Endodermal cell (in vitro differentiated cells): ENCODE measurements at regions not wholly inside any gene's neighbourhood (a gene's known extent, or its start where the extent isn't known, plus 50 kb on each side); places are given as distances from the start of the nearest gene placed in this dataset.

Source experiments
- DNase-seq: peaks from one replicate; pipeline ENCODE4 v3.0.0-alpha.2; 2017
- H3K27ac ChIP-seq: 2 replicates; pipeline ENCODE4 v1.5.1; 2013; ENCODE audit warnings: mild to moderate bottlenecking, low read depth, low read length, moderate library complexity
- H3K27me3 ChIP-seq: 2 replicates; pipeline ENCODE4 v1.6.1; 2013; ENCODE audit warnings: mild to moderate bottlenecking, low read length, moderate library complexity; ENCODE audit not compliant: insufficient read depth, control insufficient read depth, poor library complexity, severe bottlenecking
- H3K36me3 ChIP-seq: 2 replicates; pipeline ENCODE4 v1.7.0; 2013; ENCODE audit warnings: mild to moderate bottlenecking, low read length, moderate library complexity; ENCODE audit not compliant: control insufficient read depth, insufficient read depth
- H3K4me1 ChIP-seq: one replicate; pipeline ENCODE4 v1.7.0; 2013; ENCODE audit warnings: low read length; ENCODE audit not compliant: control insufficient read depth, insufficient read depth
- H3K4me3 ChIP-seq: 2 replicates; pipeline ENCODE4 v1.5.1; 2013; ENCODE audit warnings: mild to moderate bottlenecking, low read length, moderate library complexity
- H3K9ac ChIP-seq: 2 replicates; pipeline ENCODE4 v1.6.1; 2013; ENCODE audit warnings: mild to moderate bottlenecking, low read length, moderate library complexity; ENCODE audit not compliant: poor library complexity, severe bottlenecking; ENCODE audit errors: extremely low read depth
- H3K9me3 ChIP-seq: 2 replicates; pipeline ENCODE4 v1.6.1; 2013; ENCODE audit warnings: mild to moderate bottlenecking, low read length, moderate library complexity; ENCODE audit not compliant: control insufficient read depth
- H3K27ac Mint-ChIP-seq: 2 replicates; pipeline ENCODE4 v1.8.0; 2020; ENCODE audit warnings: mixed read lengths
- H3K27me3 Mint-ChIP-seq: 2 replicates; pipeline ENCODE4 v1.8.0; 2021; ENCODE audit warnings: mild to moderate bottlenecking, mixed read lengths; ENCODE audit not compliant: insufficient read depth
- H3K36me3 Mint-ChIP-seq: 2 replicates; pipeline ENCODE4 v1.8.0; 2020; ENCODE audit warnings: low read depth, mixed read lengths
- H3K4me1 Mint-ChIP-seq: 2 replicates; pipeline ENCODE4 v1.8.0; 2020; ENCODE audit warnings: mixed read lengths
- H3K4me3 Mint-ChIP-seq: 2 replicates; pipeline ENCODE4 v1.8.0; 2020; ENCODE audit warnings: mild to moderate bottlenecking, moderate library complexity, mixed read lengths
- H3K9me3 Mint-ChIP-seq: 2 replicates; pipeline ENCODE4 v1.8.0; 2020; ENCODE audit warnings: mild to moderate bottlenecking, mixed read lengths
- WGBS, 2 experiments: methylation state at CpG; one replicate each; pipeline versions ENCODE4 v1.1.5 to v1.1.7; 2013; ENCODE audit warnings: missing lambda C conversion rate in 2 of 2, mixed read lengths in 1 of 2; ENCODE audit not compliant: insufficient coverage in 1 of 2, insufficient read length in 1 of 2; 5-methylcytosine and 5-hydroxymethylcytosine counted together
- TF ChIP-seq, protein P1 (sequence below): fragments of 200-600 bp; sonication (generic); conservative IDR thresholded peaks from 2 replicates; pipeline ENCODE4 v1.5.0; 2021; ENCODE audit warnings: antibody characterized with exemption, mild to moderate bottlenecking

- TF ChIP-seq, protein P1, sequence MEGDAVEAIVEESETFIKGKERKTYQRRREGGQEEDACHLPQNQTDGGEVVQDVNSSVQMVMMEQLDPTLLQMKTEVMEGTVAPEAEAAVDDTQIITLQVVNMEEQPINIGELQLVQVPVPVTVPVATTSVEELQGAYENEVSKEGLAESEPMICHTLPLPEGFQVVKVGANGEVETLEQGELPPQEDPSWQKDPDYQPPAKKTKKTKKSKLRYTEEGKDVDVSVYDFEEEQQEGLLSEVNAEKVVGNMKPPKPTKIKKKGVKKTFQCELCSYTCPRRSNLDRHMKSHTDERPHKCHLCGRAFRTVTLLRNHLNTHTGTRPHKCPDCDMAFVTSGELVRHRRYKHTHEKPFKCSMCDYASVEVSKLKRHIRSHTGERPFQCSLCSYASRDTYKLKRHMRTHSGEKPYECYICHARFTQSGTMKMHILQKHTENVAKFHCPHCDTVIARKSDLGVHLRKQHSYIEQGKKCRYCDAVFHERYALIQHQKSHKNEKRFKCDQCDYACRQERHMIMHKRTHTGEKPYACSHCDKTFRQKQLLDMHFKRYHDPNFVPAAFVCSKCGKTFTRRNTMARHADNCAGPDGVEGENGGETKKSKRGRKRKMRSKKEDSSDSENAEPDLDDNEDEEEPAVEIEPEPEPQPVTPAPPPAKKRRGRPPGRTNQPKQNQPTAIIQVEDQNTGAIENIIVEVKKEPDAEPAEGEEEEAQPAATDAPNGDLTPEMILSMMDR = no peak
- H3K4me1 Mint-ChIP-seq = no peaks in the 10 kb centered on the region
- no peak overlapping the region for H3K27ac Mint-ChIP-seq
- Histone ChIP-seq H3K27me3 (no peaks in the 10 kb centered on the region), H3K4me3 (no peak overlapping the region), H3K9ac (no peak overlapping the region), H3K4me1 (no peaks in the 10 kb centered on the region), H3K27ac (no peak overlapping the region), H3K9me3 (peaks cover 4% of the 10 kb centered on the region), H3K36me3 (no peaks in the 10 kb centered on the region)
- H3K36me3 Mint-ChIP-seq = no peaks in the 10 kb centered on the region
- DNase-seq = no peak
- no peak overlapping the region for H3K4me3 Mint-ChIP-seq
- no peaks in the 10 kb centered on the region for H3K27me3 Mint-ChIP-seq
- WGBS, 2 experiments = 92 to 100% methylated on average over 2 of the region's 2 CpGs
- H3K9me3 Mint-ChIP-seq = peaks cover 3% of the 10 kb centered on the region
These were observed 221.0 kb downstream of the ANKRD50 start for GRCh38 chr4:124491361-124492145.

DNA sequence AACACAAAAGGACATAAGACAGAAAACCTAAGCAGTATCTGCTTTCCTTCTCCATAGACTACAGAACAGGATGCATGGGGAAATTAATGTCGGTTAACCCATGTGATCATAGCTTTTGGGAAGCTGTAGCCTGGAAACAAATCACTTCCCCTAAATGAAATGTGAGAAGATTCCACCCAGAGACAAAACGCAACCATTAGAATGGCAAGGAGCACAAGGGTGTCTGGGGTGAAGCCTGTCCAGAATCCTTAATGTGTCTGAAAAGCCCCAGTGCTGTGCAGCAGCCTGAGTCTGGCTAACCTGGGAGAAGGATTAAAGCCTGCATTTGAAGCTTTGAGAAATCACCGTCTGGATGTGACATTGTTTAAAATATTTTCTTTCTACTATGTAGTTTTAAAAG, 213.3 kb downstream of the ANKRD50 start:
- no peaks in the 10 kb centered on the region for H3K27me3 Mint-ChIP-seq
- H3K27me3 ChIP-seq = no peaks in the 10 kb centered on the region
- H3K36me3 Mint-ChIP-seq = no peaks in the 10 kb centered on the region
- no peak overlapping the region for H3K4me3 ChIP-seq
- H3K9me3 ChIP-seq = no peaks in the 10 kb centered on the region
- WGBS, 2 experiments = 76 to 80% methylated on average over 2 to 3 of the region's 3 CpGs
- peaks cover 1% of the 10 kb centered on the region for H3K9me3 Mint-ChIP-seq
- H3K4me3 Mint-ChIP-seq = no peak overlapping the region
- H3K4me1 ChIP-seq = no peaks in the 10 kb centered on the region
- no peak overlapping the region for H3K9ac ChIP-seq
- no peak overlapping the region for H3K27ac Mint-ChIP-seq
- H3K36me3 ChIP-seq = no peaks in the 10 kb centered on the region
- no peak for DNase-seq
- peak overlapping the region; percentile 90 for H3K27ac ChIP-seq
- TF ChIP-seq, protein P1 = no peak
- H3K4me1 Mint-ChIP-seq = peaks cover 4% of the 10 kb centered on the region

- H3K36me3 Mint-ChIP-seq = no peaks in the 10 kb centered on the region
- TF ChIP-seq, protein P1 = no peak
These were observed 211.0 kb downstream of the ANKRD50 start for GRCh38 chr4:124501576-124501975.

More at GRCh38 chr4:124501576-124501975, 211.0 kb downstream of the ANKRD50 start:
- no peaks in the 10 kb centered on the region for H3K36me3 ChIP-seq
- H3K4me3 ChIP-seq = no peak overlapping the region
- H3K9me3 Mint-ChIP-seq = no peaks in the 10 kb centered on the region
- no peak overlapping the region for H3K27ac ChIP-seq
- H3K9me3 ChIP-seq = no peaks in the 10 kb centered on the region
- no peaks in the 10 kb centered on the region for H3K27me3 ChIP-seq
- no peak overlapping the region for H3K27ac Mint-ChIP-seq
- peaks cover 6% of the 10 kb centered on the region for H3K4me1 ChIP-seq
- H3K4me3 Mint-ChIP-seq = no peak overlapping the region
- WGBS, 2 experiments = 92 to 95% methylated on average over 1 of the region's 1 CpG
- H3K4me1 Mint-ChIP-seq = peaks cover 13% of the 10 kb centered on the region
- no peak for DNase-seq
- H3K27me3 Mint-ChIP-seq = no peaks in the 10 kb centered on the region
- no peak overlapping the region for H3K9ac ChIP-seq
